GM19351 (cell line): ENCODE measurements at regions not wholly inside any gene's neighbourhood (a gene's known extent, or its start where the extent isn't known, plus 50 kb on each side); places are given as distances from the start of the nearest gene placed in this dataset.
"Not testable (repeated sequence)": the region's sequence is repeated elsewhere in the genome, so short reads cannot be mapped to it uniquely, and the experiment has no call there.

Source experiments
- ATAC-seq: cut with Tn5 transposase; IDR thresholded peaks from one replicate; pipeline ENCODE4 v1.9.1; 2021; ENCODE audit warnings: mild to moderate bottlenecking, moderate library complexity; ENCODE audit not compliant: unreplicated experiment

DNA sequence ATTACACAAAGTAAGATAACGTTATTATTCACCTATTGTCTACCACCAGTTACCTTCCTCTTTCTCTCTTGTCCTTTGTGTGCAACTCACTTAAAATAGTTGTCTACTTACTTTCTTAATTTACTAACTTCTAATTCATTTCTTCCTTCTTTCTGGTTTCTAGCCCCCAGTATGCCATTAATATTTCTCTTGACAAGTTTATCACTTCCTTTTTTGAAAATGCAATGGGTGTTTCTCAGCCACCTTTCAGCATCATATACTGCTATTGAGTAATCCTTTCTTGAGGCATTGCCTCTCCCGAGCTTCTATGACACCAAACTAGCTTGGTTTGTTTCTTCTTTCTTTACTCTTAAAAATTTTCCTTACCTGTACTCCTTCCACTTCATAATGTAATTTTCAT lies 633.6 kb downstream of the TMTC2 start:
- no peak for ATAC-seq

DNA sequence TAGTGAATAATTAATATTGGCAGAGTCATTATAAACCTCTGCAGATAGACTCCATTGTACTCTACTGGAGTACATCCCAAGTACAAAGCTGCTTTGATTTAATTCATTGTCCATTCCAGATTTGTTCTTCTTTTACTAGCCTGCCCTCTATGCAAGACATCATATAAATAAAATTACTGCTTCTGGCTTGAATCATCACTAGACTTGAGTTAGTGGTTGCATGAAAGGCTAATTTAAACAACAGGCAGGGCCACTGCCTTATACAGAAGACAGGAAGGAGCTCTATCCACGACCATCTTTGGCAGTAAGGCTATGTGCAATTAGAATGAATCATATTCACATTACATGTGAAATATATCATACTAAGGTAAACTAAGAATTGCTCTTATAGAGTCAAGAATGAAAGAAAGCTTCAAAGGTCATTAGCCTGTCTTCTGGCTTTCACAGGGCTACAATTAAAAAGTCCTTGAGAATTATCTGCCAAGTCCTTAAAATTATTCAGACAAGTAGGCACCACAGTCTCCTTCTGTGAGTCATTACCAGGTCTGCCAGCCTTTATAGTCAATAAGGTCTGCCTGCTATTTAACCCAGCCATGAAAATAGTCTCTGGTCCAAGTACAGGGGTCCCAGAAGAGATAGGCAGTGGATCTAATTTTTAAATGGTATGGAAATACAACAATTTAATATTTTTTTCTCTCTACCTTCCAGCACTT lies 631.8 kb downstream of the TMTC2 start:
- ATAC-seq: no peak

DNA sequence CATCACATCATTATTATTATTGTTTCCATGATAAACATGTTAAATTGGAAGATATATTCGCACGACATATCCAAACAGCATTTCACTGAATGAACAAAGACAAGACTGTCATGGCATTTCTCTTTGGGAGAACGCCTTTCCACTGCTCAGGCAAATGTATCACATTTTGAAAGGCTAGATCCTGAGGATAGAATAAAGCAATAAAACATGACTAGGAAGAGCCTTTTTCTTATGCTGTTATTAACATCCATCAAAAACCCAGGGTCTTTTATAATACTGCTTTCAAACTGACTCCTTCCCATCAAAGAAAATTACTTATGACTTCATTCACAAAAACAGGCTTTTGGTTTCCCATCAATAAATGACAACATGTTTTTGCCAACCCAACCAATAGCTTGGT lies 630.9 kb downstream of the TMTC2 start:
- no peak for ATAC-seq

DNA sequence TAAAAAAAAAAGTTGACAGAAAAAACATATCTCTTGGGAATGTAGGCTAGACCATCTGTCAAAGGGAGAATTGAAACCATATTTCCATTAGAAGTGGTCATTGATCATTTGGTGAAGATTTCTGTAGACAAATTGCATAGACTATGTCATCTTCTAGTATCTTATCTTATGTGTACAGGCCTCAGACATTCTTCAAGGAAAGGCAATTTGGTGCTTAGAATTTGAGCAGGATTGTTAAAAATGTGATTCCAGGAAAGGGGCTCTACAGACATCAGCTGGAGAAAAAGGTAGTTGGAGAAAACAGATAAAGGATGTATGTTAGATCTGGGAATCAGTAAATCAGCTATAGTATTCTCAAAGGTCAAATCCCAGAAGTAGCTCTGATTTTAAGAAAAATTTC lies 627.1 kb downstream of the TMTC2 start:
- ATAC-seq: no peak

DNA sequence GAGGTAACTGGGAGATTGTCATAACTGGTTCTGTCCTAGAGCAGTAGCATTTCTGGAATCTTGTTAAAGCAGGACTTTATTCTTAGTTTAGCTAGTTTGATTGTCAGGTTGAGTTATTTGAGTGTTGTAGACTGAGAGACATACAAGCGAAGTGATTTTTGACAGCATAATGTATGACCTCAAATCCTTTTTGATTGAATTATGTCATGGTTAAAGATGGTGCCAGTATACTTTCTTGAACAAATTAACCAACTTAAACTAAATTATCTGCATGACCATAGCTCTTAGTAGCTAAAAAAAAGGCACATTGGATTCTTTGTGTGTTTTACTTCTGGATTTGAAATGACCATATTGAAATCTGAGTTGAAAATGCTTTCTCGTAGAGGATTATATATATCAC lies 626.6 kb downstream of the TMTC2 start:
- ATAC-seq: no peak

DNA sequence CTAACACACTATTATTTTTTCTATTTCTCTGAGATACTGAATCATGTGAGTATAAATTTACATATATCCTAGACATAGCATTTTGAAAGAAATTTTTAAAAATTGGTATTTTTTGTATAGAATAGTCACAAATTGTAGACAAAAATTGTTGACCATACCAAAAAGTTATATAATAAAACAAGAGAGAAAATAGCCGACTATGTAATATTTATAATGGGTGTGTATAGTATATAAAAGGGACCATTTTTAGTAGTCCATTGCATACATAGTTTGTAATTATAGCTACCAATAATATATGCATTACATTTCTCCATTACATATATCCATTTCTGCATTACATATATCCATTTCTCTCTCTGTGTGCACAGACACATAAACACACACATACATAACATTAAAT lies 590.2 kb downstream of the TMTC2 start:
- ATAC-seq: no peak

DNA sequence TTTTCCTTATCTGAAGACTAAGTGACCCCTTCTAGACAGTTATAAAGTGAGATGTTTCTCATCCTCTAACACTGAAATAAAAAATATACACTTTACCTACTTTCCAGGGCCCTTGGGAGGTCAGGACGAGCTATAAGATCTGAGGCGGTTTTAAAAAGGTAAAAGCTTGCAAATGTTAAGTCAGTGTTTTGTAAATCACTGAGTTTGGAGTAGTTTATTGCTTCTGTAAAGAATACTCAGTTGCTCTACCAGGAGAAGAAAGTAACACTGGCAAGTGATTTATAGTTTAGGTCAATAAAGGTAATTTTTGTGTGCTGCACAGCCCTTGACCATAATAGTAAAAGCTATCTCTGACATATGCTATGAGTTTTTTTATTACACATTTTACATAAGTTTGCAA lies 584.5 kb downstream of the TMTC2 start:
- no peak for ATAC-seq

DNA sequence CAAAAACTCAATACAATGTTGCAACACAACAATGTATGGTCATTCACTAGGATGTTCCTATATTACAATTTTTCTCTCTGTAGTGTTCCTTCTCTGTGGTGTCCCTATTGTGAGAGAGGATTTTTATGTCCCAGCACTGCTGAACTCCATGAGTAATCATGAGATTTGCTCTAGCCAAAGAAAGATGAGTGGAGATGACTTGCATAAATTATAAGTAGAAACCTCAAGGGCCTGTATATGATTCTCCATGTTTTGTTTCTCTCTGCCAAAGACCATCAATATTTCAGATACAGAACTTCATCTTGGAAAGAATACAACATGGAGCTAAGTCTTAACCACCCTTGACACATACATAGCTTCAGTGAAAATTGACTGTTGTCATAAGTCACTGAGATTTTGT lies 579.1 kb downstream of the TMTC2 start:
- ATAC-seq: no peak

DNA sequence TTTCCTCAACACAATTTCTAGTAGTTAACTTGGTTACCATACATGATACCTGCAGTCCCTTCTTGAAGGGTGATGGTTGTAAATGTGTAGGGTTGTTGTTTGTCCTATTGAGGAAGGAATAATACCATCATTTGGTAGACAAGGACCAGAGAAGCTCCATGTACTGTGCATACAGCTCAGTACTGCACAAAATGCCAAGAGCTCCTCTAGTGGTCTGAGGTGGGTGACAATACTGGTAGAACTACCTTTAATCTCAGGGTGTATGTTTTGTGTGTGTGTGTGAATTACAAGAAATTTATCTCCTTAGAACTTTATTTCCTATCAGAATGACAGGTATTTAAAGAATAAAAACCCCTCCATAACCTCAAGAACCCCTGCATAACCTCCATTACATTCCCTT lies 575.3 kb downstream of the TMTC2 start:
- ATAC-seq: peak; percentile 53

DNA sequence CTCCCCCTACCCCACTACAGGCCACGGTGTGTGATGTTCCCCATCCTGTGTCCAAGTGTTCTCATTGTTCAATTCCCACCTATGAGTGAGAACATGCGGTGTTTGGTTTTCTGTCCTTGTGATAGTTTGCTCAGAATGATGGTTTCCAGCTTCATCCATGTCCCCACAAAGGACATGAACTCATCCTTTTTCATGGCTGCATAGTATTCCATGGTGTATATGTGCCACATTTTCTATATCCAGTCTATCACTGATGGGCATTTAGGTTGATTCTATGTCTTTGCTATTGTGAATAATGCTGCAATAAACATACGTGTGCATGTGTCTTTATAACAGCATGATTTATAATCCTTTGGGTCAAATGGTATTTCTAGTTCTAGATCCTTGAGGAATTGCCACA lies 573.4 kb downstream of the TMTC2 start:
- not testable (repeated sequence) for ATAC-seq

DNA sequence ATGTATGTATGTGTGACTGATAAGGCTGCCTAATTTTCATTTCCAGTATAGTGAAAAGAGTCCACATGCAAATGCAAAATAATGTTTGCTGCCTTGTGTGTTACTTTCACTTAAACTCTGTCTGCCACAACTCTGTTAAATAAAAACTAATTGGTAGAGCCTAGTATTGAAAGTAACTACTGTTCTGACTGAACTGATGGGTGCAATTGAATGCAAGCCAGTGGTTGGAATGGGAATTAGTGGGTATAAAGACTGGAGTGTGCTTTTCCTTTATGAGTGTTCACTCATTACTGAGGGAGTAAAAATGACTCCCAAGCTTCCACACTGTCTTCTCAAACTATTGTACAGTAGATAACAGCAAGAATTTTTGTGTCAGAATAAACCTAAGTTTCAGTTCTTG lies 571.0 kb downstream of the TMTC2 start:
- no peak for ATAC-seq

DNA sequence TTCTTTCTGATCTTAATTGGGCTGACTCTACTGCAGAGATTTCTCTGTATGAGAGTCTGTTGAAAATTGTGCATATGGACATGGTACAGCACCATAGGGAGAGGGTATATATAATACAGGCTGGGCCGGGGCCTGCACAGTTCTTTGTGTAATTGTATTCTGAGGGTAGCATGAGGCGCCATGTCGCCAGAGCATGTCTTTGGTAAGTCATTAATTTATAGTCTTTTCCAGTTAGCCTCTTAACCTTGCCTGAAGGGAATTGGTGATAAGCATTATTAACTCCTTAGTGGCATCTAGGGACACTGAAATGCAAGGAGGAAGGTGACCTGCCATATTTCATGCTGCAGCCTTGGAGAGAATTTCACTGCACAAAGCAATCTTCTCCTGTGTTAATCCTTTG lies 569.9 kb downstream of the TMTC2 start:
- ATAC-seq: no peak

DNA sequence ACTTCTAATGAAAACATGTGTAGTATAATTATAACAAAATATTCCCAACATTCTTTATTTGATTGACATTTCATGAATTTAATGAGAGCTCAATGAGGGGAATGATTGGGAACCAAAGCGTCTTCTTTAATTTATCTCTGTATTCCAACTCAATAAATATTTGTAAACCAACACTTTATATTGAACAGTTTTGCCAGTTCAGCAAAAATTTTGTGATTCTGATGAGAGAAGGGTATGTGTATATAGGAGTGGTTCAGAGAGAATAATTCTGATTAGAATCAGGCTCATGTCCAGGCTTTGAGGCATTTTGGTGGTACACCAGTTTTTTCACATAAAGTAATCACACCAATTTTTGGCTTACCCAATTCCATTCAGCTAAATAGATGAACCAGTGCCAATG lies 564.2 kb downstream of the TMTC2 start:
- no peak for ATAC-seq

DNA sequence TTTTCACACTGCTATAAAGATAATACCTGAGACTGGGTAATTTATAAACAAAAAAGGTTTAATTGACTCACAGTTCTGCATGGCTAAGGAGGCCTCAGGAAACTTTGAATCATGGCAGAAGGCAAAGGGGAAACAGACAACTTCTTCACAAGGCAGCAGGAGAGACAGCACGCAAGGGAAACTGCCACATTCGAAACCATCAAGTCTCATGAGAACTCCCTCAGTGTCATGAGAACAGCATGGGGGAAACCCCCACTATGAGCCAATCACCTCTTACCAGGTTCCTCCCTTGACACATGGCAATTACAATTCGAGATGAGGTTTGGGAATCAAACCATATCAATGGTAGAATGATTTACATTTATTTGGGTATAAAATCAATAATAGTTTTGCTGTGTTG lies 558.5 kb downstream of the TMTC2 start:
- ATAC-seq: peak; percentile 48

DNA sequence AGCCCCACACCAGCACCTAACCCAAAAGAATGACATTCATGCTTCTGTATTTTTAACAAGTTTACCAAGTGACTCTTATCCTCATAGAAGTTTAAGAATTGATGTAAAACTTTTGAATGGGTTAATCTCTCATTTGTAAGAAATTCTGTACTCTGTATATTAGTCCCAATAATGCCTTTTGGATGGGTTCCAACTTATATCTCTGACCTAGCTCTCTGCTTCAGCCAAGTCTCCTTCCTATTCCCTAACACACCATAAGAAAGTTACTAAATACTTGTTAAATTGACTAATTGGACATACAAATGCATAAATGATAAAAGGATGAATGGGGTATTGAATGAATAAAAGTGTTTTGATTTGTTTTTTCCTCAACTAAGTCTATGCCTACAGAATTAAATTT lies 557.3 kb downstream of the TMTC2 start:
- ATAC-seq: no peak

DNA sequence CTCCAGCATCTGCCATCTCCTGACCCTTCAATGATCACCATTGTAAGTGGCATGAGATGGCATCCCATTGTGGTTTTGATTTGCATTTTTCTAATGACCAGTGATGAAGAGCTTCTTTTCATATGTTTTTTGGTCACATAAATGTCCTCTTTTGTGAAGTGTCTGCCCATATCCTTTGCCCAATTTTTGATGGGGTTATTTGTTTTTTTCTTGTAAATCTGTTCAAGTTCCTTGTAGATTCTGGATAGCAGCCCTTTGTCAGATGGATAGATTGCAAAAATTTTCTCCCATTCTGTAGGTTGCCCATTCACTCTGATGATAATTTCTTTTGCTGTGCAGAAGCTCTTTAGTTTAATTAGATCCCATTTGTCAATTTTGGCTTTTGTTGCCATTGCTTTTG lies 547.3 kb downstream of the TMTC2 start:
- not testable (repeated sequence) for ATAC-seq

DNA sequence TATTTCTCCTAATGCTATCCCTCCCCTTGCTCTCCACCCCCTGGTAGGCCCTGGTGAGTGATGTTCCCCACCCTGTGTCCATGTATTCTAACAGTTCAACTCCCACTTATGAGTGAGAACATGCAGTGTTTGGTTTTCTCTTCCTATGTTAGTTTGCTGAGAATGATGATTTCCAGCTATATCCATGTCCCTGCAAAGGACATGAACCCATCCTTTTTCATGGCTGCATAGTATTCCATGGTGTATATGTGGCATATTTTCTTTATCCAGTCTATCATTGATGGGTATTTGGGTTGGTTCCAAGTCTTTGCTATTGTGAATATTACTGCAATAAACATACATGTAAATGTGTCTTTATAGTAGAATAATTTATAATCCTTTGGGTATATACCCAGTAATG lies 540.3 kb downstream of the TMTC2 start:
- not testable (repeated sequence) for ATAC-seq

DNA sequence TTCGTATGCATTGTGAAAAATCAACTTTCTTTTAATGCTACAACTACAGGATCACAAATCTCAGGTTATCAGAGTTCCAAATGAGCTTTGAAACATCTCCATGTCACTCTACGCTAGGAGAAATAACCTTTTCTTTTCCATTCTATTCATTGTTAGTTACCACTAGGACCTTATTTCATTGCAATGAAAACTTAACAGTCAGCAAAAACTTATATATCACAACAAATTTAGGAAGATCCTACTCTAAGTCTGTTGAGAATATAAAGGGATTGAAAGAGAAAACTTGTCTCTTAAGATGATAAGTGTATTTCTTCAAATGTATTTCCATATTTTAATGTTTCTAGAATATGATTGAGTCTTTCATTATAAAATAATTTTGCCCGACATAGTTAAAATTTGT lies 539.1 kb downstream of the TMTC2 start:
- no peak for ATAC-seq

DNA sequence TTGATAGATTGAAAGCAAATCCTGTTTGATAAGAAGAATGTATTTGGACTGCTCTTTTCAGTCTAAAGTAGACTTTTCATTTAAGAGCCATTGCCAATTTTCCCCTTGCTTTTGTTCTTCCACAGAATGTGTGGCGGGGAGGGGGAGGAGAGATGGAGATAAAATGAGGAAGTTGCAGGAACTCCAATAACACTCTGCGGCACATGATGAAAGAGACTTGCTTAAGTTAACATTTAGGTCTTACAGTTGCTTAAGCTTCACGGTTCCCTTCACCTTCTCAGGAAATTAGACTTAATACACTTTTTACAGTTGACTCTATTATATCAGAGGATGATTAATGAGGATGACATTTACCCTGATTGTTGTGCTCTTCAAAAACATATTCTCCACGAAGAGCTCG lies 537.3 kb downstream of the TMTC2 start:
- ATAC-seq: no peak

DNA sequence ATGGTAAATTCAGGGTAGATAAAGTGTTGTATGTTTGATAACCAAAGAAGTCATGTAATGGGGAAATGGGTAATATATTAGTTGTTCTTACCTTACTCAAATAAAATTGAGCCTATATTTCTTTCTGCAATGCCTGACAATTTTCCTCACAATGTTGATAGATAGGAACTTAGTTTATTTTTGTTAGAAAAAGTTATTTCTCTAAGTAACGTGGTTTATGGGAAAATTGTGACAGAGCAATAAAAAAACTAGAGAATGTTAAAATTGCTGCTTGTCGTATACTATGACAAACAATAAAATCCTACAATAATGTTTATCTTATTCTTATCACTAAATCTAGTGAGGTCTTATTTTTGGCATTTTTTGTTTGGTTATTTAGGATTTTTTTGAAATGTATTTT lies 534.1 kb downstream of the TMTC2 start:
- no peak for ATAC-seq

DNA sequence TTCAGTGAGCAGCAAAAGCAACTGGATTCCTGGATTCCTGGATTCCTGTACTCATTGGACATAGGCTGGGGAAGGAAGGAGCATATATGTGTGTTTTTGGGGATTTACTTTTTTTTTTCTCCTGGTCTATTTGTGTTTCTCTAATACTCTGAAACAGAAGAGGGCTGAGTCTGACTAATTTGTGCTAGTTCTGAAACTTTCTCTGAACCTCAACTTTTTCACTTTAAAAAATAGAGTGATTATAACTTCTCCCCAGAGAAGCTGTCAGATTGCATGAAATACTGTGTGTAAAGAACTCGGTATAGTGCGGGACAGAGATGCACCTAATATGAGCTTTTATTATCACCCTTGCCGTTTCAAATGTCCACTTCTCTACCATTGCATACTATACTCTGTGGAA lies 529.5 kb downstream of the TMTC2 start:
- ATAC-seq: no peak

DNA sequence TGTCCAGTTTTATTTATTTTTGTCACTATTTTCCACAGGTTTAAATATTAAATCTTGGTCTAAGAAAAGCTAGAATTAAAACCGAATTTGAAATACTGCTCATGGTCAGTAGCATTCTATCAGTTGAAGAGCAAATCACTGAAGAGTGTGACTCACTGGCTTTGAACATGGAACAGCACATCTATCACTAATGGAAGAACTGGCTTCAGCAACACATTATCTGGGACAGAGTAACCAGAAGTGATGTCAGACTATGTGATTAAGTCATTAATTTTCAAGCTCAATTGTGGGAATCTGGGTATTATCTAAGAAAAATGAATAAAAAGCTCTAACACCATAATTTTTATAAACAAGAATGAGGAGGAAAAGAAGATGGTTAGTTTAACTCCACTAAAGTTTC lies 527.5 kb downstream of the TMTC2 start:
- no peak for ATAC-seq

DNA sequence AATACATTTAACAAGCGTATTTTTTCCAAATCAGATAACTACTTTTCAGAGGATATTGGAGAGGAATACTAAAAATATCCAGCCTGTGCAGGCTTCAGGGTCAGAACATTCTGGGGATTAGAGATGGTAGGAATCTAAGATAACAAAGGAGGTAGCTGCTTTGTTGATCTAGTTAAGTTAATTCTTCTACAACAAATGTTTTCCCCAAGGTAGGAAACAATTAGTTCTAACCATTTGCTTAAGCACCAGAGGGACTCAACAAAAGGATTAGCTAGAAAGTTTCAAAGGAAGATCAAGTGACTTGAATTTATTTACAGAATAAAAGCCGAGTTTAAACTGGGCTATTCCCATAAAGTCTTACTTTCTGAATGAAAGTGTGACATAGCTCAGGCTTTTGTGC lies 524.2 kb downstream of the TMTC2 start:
- no peak for ATAC-seq
